Gastroesophageal sphincter (tissue), 3 donors: ENCODE measurements at regions not wholly inside any gene's neighbourhood (a gene's known extent, or its start where the extent isn't known, plus 50 kb on each side); places are given as distances from the start of the nearest gene placed in this dataset.
"Not testable (repeated sequence)": the region's sequence is repeated elsewhere in the genome, so short reads cannot be mapped to it uniquely, and the experiment has no call there.

Source experiments
- CTCF ChIP-seq, 4 experiments: fragments of 200-600 bp in 2 of 4; fragments of 450-650 bp in 2 of 4; sonication (generic) in 1 of 4; IDR thresholded peaks; one replicate each; pipeline ENCODE4 v1.5.1; 2017 to 2019; ENCODE audit warnings: antibody characterized with exemption in 4 of 4, mild to moderate bottlenecking in 2 of 4, moderate library complexity in 2 of 4
- EP300 ChIP-seq: sonication (generic); formaldehyde crosslinking; IDR thresholded peaks from one replicate; pipeline ENCODE4 v1.6.1; 2017; ENCODE audit warnings: antibody characterized with exemption, mild to moderate bottlenecking
- POLR2A ChIP-seq, 2 donors: fragments of 450-650 bp; IDR thresholded peaks; one replicate each; pipeline ENCODE4 v1.6.1; 2017; ENCODE audit warnings: antibody characterized with exemption in 2 of 2, mild to moderate bottlenecking in 2 of 2, moderate library complexity in 1 of 2
- POLR2AphosphoS5 ChIP-seq: sonication (generic); formaldehyde crosslinking; IDR thresholded peaks from one replicate; pipeline ENCODE4 v1.6.1; 2017; ENCODE audit warnings: antibody characterized with exemption

DNA sequence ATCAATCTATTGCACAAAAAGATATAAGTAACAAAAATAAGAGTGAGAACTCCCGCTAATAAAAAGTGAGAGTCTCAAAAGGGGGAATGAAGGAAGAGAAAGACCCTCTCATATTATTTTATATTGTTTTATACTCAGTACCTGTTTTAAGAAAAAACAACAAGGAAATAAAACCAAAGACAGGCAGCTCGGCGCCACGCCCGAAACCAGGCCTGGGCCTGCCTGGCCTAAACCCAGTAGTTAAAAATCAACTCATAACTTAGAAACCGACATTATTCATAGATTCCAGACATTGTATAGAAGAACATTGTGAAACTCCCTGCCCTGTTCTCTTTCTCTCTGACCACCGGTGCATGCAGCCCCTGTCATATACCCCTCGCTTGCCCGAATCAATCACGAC, 731.8 kb downstream of the COL12A1 start:
- TF ChIP-seq CTCF (IDR thresholded peaks at IDR 0.05); POLR2AphosphoS5; POLR2A (IDR thresholded peaks at IDR 0.05); EP300: not testable (repeated sequence)
